8988T (cell line): ENCODE measurements at regions not wholly inside any gene's neighbourhood (a gene's known extent, or its start where the extent isn't known, plus 50 kb on each side); places are given as distances from the start of the nearest gene placed in this dataset.

Experiments
- DNase-seq: peaks from one replicate; pipeline ENCODE4 v3.0.0; 2011

- DNase-seq, result no peak
Measured at GRCh38 chr3:147604136-147604535, 195.0 kb downstream of the ZIC1 start.

GRCh38 chr3:147613725-147614124, 204.6 kb downstream of the ZIC1 start:
- no peak for DNase-seq

GRCh38 chr3:147614210-147614609, 205.0 kb downstream of the ZIC1 start:
- DNase-seq, result no peak

- DNase-seq, result no peak
Measured at GRCh38 chr3:147615035-147615434, 205.9 kb downstream of the ZIC1 start.

- DNase-seq, result no peak
Measured at GRCh38 chr3:147616998-147617619, 207.9 kb downstream of the ZIC1 start.

- no peak for DNase-seq
Measured at GRCh38 chr3:147618691-147619090, 209.5 kb downstream of the ZIC1 start.

- DNase-seq, result no peak
Measured at GRCh38 chr3:147619921-147620560, 210.9 kb downstream of the ZIC1 start.

GRCh38 chr3:147620906-147621305, 211.7 kb downstream of the ZIC1 start:
- DNase-seq, result no peak

- DNase-seq, result no peak
Measured at GRCh38 chr3:147630921-147631415, 221.8 kb downstream of the ZIC1 start.

GRCh38 chr3:147640781-147641180, 231.6 kb downstream of the ZIC1 start:
- DNase-seq, result no peak

GRCh38 chr3:147645761-147646160, 236.6 kb downstream of the ZIC1 start:
- no peak for DNase-seq

GRCh38 chr3:147649475-147649874, 240.3 kb downstream of the ZIC1 start:
- DNase-seq, result no peak

- DNase-seq, result no peak
Measured at GRCh38 chr3:147651107-147651778, 242.1 kb downstream of the ZIC1 start.

- no peak for DNase-seq
Measured at GRCh38 chr3:147652651-147653366, 243.6 kb downstream of the ZIC1 start.

GRCh38 chr3:147653367-147653923, 244.3 kb downstream of the ZIC1 start:
- DNase-seq, result no peak

GRCh38 chr3:147654827-147655226, 245.7 kb downstream of the ZIC1 start:
- no peak for DNase-seq

GRCh38 chr3:147655236-147655635, 246.1 kb downstream of the ZIC1 start:
- DNase-seq, result no peak

- no peak for DNase-seq
Measured at GRCh38 chr3:147656023-147656422, 246.9 kb downstream of the ZIC1 start.

- no peak for DNase-seq
Measured at GRCh38 chr3:147661916-147662315, 252.8 kb downstream of the ZIC1 start.

- no peak for DNase-seq
Measured at GRCh38 chr3:147662705-147663104, 253.5 kb downstream of the ZIC1 start.

- no peak for DNase-seq
Measured at GRCh38 chr3:147669077-147669476, 259.9 kb downstream of the ZIC1 start.

GRCh38 chr3:147672035-147672434, 262.9 kb downstream of the ZIC1 start:
- no peak for DNase-seq

GRCh38 chr3:147672436-147672835, 263.3 kb downstream of the ZIC1 start:
- DNase-seq, result no peak
